ENCODE measurements at regions not wholly inside any gene's neighbourhood (a gene's known extent, or its start where the extent isn't known, plus 50 kb on each side); places are given as distances from the start of the nearest gene placed in this dataset.

DNA sequence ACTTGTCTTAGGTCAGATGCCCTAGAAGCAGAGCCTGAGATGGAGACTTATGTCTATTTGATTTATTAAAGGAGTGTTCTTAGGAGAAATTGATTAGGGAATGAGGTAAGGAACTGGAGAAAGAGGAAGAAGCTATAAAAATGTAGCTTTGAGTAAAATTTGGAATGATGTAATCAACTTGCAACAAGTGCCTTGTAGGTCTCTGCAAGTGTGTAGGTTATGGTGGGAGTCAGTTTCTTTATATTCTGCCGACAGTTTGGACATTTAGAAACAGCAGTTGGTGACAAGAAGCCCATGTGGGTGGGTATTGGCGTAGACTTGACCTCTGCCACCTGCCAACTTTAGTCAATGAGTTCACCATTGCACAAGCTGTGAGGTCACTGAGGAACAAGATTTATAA, 986.5 kb downstream of the CDH18 start:
- Mint-ChIP-seq H3K4me1 (no peaks in the 10 kb centered on the region), H3K36me3 (no peaks in the 10 kb centered on the region), H3K4me3 (no peak overlapping the region)

GRCh38 chr5:19002111-19002510, 985.9 kb downstream of the CDH18 start:
- no peak overlapping the region for H3K4me3 Mint-ChIP-seq
- H3K36me3 Mint-ChIP-seq, result no peaks in the 10 kb centered on the region
- no peaks in the 10 kb centered on the region for H3K4me1 Mint-ChIP-seq

More for the DNA sequence above, 986.5 kb downstream of the CDH18 start:
- no peaks in the 10 kb centered on the region for H3K27me3 Mint-ChIP-seq
- no peak overlapping the region for H3K27ac Mint-ChIP-seq
- H3K9me3 Mint-ChIP-seq, result peaks cover 0 to 5% (median 1%) of the 10 kb centered on the region in 3 donors

DNA sequence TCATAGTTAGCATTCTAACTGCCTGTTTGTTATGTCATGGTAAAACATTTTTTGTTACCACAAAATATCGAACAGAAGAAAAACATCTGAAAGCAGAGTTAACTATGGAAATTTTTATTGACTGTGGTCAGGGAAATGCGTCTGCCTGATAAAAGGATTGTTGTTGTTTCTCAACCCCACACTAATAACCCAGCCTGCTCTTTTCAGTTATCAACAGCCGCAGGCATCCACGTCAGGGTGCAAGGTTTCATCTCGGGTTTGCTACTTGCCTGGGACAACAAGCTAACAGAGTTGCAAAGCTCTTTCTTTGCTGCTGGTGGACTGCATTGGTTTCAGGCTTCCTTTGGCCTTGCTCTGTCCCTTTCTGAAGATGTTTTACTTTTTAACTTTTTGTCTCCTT, 969.2 kb downstream of the CDH18 start:
- Mint-ChIP-seq H3K36me3 (no peaks in the 10 kb centered on the region), H3K27ac (no peak overlapping the region), H3K27me3 (no peaks in the 10 kb centered on the region), H3K9me3 (peaks cover 0 to 10% (median 0%) of the 10 kb centered on the region in 3 donors), H3K4me1 (no peaks in the 10 kb centered on the region), H3K4me3 (no peak overlapping the region)

More at GRCh38 chr5:19002111-19002510, 985.9 kb downstream of the CDH18 start:
- H3K9me3 Mint-ChIP-seq, result peaks cover 0 to 5% (median 1%) of the 10 kb centered on the region in 3 donors
- no peak overlapping the region for H3K27ac Mint-ChIP-seq
- no peaks in the 10 kb centered on the region for H3K27me3 Mint-ChIP-seq

- Mint-ChIP-seq H3K4me1 (no peaks in the 10 kb centered on the region), H3K27me3 (no peaks in the 10 kb centered on the region), H3K9me3 (peaks cover 0 to 4% (median 1%) of the 10 kb centered on the region in 3 donors), H3K4me3 (no peak overlapping the region), H3K27ac (no peak overlapping the region), H3K36me3 (no peaks in the 10 kb centered on the region)
Observed at GRCh38 chr5:19031491-19031890, 956.5 kb downstream of the CDH18 start.

DNA sequence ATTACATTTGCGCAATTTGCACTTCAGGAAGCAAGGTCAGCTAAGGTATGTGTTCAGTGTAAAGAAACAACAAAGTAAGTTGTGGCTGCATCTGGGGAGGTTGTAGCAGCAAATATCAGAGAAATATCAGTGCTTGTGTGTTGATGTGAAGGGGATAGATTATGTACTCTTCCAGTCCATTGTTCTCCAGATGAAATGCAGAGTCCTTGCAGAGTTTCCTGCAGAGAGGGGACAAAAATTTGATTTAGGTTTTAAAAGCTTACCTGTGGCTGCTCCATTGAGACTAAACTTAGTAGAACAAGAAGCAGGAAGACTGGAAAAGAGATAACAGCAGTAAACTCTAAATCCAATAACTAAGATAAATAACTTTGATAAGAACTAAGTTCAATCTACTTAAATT, 952.2 kb downstream of the CDH18 start:
- Mint-ChIP-seq H3K4me3 (no peak overlapping the region), H3K36me3 (no peaks in the 10 kb centered on the region), H3K27me3 (no peaks in the 10 kb centered on the region), H3K27ac (no peak overlapping the region), H3K9me3 (peaks cover 0 to 3% (median 2%) of the 10 kb centered on the region in 3 donors), H3K4me1 (no peaks in the 10 kb centered on the region)

- Mint-ChIP-seq H3K4me1 (no peaks in the 10 kb centered on the region), H3K27ac (no peak overlapping the region), H3K9me3 (peaks cover 0 to 4% (median 2%) of the 10 kb centered on the region in 3 donors), H3K36me3 (peaks cover 3% of the 10 kb centered on the region), H3K27me3 (no peaks in the 10 kb centered on the region), H3K4me3 (no peak overlapping the region)
Observed at GRCh38 chr5:19042106-19042505, 945.9 kb downstream of the CDH18 start.

DNA sequence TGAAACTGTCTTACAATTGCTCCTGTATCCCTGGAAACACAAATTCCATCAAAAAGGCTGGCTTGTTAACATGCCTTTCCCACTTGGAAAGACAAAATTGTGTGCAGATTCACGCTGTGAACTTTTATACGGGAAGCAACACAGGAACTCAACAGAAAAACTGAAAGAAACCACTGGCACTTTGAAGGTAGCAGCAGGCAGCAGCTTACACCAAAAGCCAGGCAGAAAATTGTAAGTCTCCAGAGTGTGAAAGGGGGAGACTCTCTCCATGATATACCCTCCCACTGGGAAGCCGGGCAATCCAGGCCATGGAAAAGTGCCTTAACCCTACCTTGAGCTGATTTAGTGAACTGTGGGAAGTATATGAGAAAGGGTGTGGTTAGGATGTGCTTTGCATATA, 943.7 kb downstream of the CDH18 start:
- peaks cover 3% of the 10 kb centered on the region for H3K36me3 Mint-ChIP-seq
- H3K27ac Mint-ChIP-seq, result no peak overlapping the region
- no peaks in the 10 kb centered on the region for H3K4me1 Mint-ChIP-seq
- no peaks in the 10 kb centered on the region for H3K27me3 Mint-ChIP-seq
- H3K9me3 Mint-ChIP-seq, result peaks cover 0 to 4% (median 2%) of the 10 kb centered on the region in 3 donors
- H3K4me3 Mint-ChIP-seq, result no peak overlapping the region

- H3K4me1 Mint-ChIP-seq, result no peaks in the 10 kb centered on the region
- H3K36me3 Mint-ChIP-seq, result peaks cover 3% of the 10 kb centered on the region
- H3K4me3 Mint-ChIP-seq, result no peak overlapping the region
- H3K27ac Mint-ChIP-seq, result no peak overlapping the region
- no peaks in the 10 kb centered on the region for H3K27me3 Mint-ChIP-seq
- H3K9me3 Mint-ChIP-seq, result peaks cover 0 to 4% (median 2%) of the 10 kb centered on the region in 3 donors
Observed at GRCh38 chr5:19044931-19045695, 942.9 kb downstream of the CDH18 start.

GRCh38 chr5:19047277-19047676, 940.7 kb downstream of the CDH18 start:
- Mint-ChIP-seq H3K4me1 (no peaks in the 10 kb centered on the region), H3K27me3 (no peaks in the 10 kb centered on the region), H3K9me3 (peaks cover 0 to 4% (median 2%) of the 10 kb centered on the region in 3 donors), H3K4me3 (no peak overlapping the region), H3K27ac (no peak overlapping the region), H3K36me3 (peaks cover 3% of the 10 kb centered on the region)

DNA sequence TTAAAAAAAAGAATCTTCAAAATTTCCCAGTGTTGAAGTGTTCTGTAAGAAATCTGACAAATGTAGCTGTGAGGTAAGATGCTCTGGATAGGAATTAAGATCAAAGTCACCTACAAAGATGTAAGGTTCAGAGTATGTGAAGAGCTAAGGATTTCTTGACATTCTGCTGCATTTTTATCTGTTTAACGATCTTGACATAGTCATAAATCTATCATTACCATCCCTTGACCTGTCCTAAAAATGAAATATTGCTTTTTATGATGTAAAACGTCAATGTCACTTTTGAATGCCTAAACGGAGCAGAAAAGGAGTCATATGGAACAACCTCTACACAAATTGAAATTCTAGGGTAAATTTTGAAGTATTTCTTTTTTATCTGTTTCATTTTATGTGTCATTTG, 939.3 kb downstream of the CDH18 start:
- Mint-ChIP-seq H3K4me1 (no peaks in the 10 kb centered on the region), H3K27ac (no peak overlapping the region), H3K36me3 (peaks cover 3% of the 10 kb centered on the region), H3K9me3 (peaks cover 0 to 4% (median 2%) of the 10 kb centered on the region in 3 donors), H3K27me3 (no peaks in the 10 kb centered on the region), H3K4me3 (no peak overlapping the region)

- no peaks in the 10 kb centered on the region for H3K4me1 Mint-ChIP-seq
- H3K9me3 Mint-ChIP-seq, result peaks cover 0 to 6% (median 2%) of the 10 kb centered on the region in 3 donors
- no peak overlapping the region for H3K27ac Mint-ChIP-seq
- H3K36me3 Mint-ChIP-seq, result no peaks in the 10 kb centered on the region
- no peaks in the 10 kb centered on the region for H3K27me3 Mint-ChIP-seq
- H3K4me3 Mint-ChIP-seq, result no peak overlapping the region
Observed at GRCh38 chr5:19058216-19058615, 929.8 kb downstream of the CDH18 start.

GRCh38 chr5:19064094-19064493, 923.9 kb downstream of the CDH18 start:
- Mint-ChIP-seq H3K27ac (no peak overlapping the region), H3K27me3 (no peaks in the 10 kb centered on the region), H3K4me3 (no peak overlapping the region), H3K36me3 (no peaks in the 10 kb centered on the region), H3K9me3 (peaks cover 0 to 2% (median 0%) of the 10 kb centered on the region in 3 donors), H3K4me1 (no peaks in the 10 kb centered on the region)

DNA sequence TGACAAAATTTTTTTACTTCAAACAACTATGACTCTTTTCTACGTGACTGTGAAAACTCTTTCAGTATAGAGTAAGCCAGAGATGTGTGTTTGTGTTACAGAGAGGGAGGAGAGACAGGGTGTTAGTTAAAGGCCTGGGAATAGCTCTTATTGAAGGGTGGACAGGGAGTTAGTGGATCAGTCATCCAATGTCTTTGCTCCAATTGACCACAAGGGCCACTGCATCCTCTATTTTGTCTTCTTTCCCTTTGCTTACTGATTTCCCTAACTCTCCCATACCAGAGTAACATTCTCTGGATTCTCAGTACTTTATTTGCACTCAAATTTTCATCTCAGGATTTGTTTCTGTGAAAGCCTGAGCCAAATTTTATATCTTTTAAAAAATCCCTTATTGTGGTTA, 920.3 kb downstream of the CDH18 start:
- Mint-ChIP-seq H3K27ac (no peak overlapping the region), H3K36me3 (no peaks in the 10 kb centered on the region), H3K4me3 (no peak overlapping the region), H3K9me3 (no peaks in the 10 kb centered on the region), H3K27me3 (no peaks in the 10 kb centered on the region), H3K4me1 (no peaks in the 10 kb centered on the region)

DNA sequence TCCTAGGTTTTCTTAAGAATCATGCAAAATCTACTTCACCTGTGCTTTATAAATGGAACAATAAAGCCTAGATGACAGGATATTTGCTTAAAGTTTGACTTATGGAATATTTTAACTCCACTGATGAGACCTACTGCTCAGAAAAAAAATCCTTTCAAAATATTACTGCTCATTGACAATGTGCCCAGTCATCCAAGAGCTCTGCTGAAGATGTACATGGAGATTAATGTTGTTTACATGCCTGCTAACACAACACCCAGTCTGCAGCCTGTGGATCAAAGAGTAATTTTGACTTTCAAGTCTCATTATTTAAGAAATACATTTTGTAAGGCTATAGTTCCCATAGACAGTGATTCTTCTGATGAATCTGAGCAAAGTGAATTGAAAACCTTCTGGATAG, 889.6 kb downstream of the CDH18 start:
- Mint-ChIP-seq H3K27me3 (no peaks in the 10 kb centered on the region), H3K36me3 (no peaks in the 10 kb centered on the region), H3K4me3 (no peak overlapping the region), H3K27ac (no peak overlapping the region), H3K9me3 (peaks cover 2 to 7% (median 2%) of the 10 kb centered on the region in 3 donors), H3K4me1 (no peaks in the 10 kb centered on the region)

GRCh38 chr5:19099195-19099594, 888.8 kb downstream of the CDH18 start:
- Mint-ChIP-seq H3K9me3 (peaks cover 2 to 4% (median 2%) of the 10 kb centered on the region in 3 donors), H3K4me3 (no peak overlapping the region), H3K4me1 (no peaks in the 10 kb centered on the region), H3K27me3 (no peaks in the 10 kb centered on the region), H3K36me3 (no peaks in the 10 kb centered on the region), H3K27ac (no peak overlapping the region)

GRCh38 chr5:19104948-19105347, 883.1 kb downstream of the CDH18 start:
- Mint-ChIP-seq H3K4me1 (no peaks in the 10 kb centered on the region), H3K36me3 (no peaks in the 10 kb centered on the region), H3K4me3 (no peak overlapping the region), H3K9me3 (peaks cover 0 to 9% (median 0%) of the 10 kb centered on the region in 3 donors), H3K27ac (no peak overlapping the region), H3K27me3 (no peaks in the 10 kb centered on the region)
